DND-41 (cell line): ENCODE measurements at regions not wholly inside any gene's neighbourhood (a gene's known extent, or its start where the extent isn't known, plus 50 kb on each side); places are given as distances from the start of the nearest gene placed in this dataset.

Source experiments
- ATAC-seq: fragments of 200-7000 bp; cut with Tn5 transposase; 3 replicates; pipeline ENCODE4 v1.9.1; 2021; ENCODE audit warnings: low read depth; ENCODE audit not compliant: insufficient read depth
- DNase-seq: peaks from one replicate; pipeline ENCODE4 v3.0.0-alpha.2; 2020
- H2AFZ ChIP-seq: 2 replicates; pipeline ENCODE4 v1.6.0; 2012; ENCODE audit warnings: low read depth, low read length
- H3K27ac ChIP-seq: 2 replicates; pipeline ENCODE4 v1.5.1; 2012; ENCODE audit warnings: low read length, inconsistent platforms
- H3K27me3 ChIP-seq: fragments of 200-600 bp; sonication (generic); 2 replicates; pipeline ENCODE4 v1.6.0; 2012; ENCODE audit warnings: low read length, mild to moderate bottlenecking, inconsistent platforms; ENCODE audit not compliant: insufficient read depth, poor library complexity
- H3K36me3 ChIP-seq: 2 replicates; pipeline ENCODE4 v1.5.1; 2012; ENCODE audit warnings: low read length, inconsistent platforms; ENCODE audit not compliant: insufficient read depth
- H3K4me1 ChIP-seq: 2 replicates; pipeline ENCODE4 v1.5.1; 2012; ENCODE audit warnings: mild to moderate bottlenecking, low read length; ENCODE audit not compliant: insufficient read depth
- H3K4me2 ChIP-seq: 2 replicates; pipeline ENCODE4 v1.6.0; 2012; ENCODE audit warnings: mild to moderate bottlenecking, moderate library complexity, low read length, inconsistent platforms; ENCODE audit not compliant: insufficient read depth
- H3K4me3 ChIP-seq, 2 experiments: fragments of 200-600 bp in 1 of 2; shearing (Covaris generic) in 1 of 2; 2 replicates each; pipeline ENCODE4 v1.5.1; 2012 to 2016; ENCODE audit warnings: inconsistent platforms in 2 of 2, low read length in 2 of 2, mild to moderate bottlenecking in 2 of 2, low read depth in 1 of 2, moderate library complexity in 1 of 2
- H3K79me2 ChIP-seq: 2 replicates; pipeline ENCODE4 v1.6.0; 2012; ENCODE audit warnings: low read length, inconsistent platforms; ENCODE audit not compliant: insufficient read depth
- H3K9ac ChIP-seq: 2 replicates; pipeline ENCODE4 v1.6.0; 2012; ENCODE audit warnings: low read depth, mild to moderate bottlenecking, inconsistent platforms, low read length, moderate library complexity
- H3K9me3 ChIP-seq: 2 replicates; pipeline ENCODE4 v1.5.1; 2012; ENCODE audit warnings: low read length, moderate library complexity, mild to moderate bottlenecking, inconsistent platforms; ENCODE audit not compliant: insufficient read depth, severe bottlenecking
- H4K20me1 ChIP-seq: 2 replicates; pipeline ENCODE4 v1.6.0; 2012; ENCODE audit warnings: low read length; ENCODE audit not compliant: insufficient read depth
- CTCF ChIP-seq: IDR thresholded peaks from 2 replicates; pipeline ENCODE4 v1.5.1; 2012; ENCODE audit warnings: borderline replicate concordance, low read length, moderate library complexity, mild to moderate bottlenecking; ENCODE audit not compliant: poor library complexity, severe bottlenecking; ENCODE audit errors: extremely low read depth
- EZH2 ChIP-seq: IDR thresholded peaks from 3 replicates; pipeline ENCODE4 v1.6.1; 2012; ENCODE audit warnings: borderline replicate concordance, low read depth, mild to moderate bottlenecking, moderate library complexity, low read length, inconsistent platforms; ENCODE audit not compliant: severe bottlenecking

DNA sequence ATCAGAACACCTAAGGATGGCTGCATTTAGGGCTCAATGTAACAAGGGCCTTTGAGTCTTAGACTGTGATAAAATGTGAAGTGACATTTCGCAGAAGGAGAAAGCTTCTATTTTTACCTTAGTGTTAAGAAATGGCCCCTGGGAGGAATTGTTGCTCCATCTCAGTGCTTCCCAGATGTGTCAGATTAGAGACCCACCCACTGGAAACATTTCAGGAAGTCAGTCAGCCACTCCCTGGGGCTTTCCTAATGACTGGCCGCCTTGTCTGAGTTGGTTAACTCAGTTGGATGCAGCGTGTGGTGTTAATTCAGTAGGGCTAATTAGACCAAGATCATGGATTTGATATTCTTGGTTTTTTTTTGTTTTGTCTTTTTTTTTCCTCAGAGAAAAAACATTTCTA, 355.9 kb downstream of the PIK3C3 start:
- no peaks in the 10 kb centered on the region for H3K4me1 ChIP-seq
- H3K27ac ChIP-seq = no peak overlapping the region
- no peak overlapping the region for H3K4me3 ChIP-seq
- no peak overlapping the region for H3K9ac ChIP-seq
- H3K36me3 ChIP-seq = no peaks in the 10 kb centered on the region
- no peaks in the 10 kb centered on the region for H3K27me3 ChIP-seq
- no peak overlapping the region for H2AFZ ChIP-seq
- H4K20me1 ChIP-seq = no peaks in the 10 kb centered on the region
- H3K9me3 ChIP-seq = no peaks in the 10 kb centered on the region
- no peaks in the 10 kb centered on the region for H3K79me2 ChIP-seq
- no peak for DNase-seq
- TF ChIP-seq EZH2 = no peak
- TF ChIP-seq CTCF = no peak
- H3K4me2 ChIP-seq = no peak overlapping the region
- no peak for ATAC-seq

DNA sequence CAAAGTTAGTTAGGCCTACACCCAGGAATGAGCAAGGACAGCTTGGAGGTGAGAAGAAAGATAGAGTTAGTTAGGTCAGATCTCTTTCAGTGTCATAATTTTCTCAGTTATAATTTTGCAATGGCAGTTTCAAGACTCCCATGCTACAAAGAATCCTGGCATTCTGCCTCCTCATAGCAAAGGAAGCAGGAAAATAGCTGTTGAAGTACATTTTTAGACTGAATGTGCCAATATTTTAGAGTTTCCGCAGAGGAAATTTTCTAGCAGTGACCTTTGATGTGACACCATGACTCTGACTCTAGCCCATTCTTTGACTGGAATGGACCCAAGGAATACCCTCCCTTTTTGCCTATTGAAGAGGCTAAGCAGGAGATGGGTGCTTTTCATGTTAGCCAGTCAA, 371.7 kb downstream of the PIK3C3 start:
- no peak for TF ChIP-seq EZH2
- TF ChIP-seq CTCF = no peak

DNA sequence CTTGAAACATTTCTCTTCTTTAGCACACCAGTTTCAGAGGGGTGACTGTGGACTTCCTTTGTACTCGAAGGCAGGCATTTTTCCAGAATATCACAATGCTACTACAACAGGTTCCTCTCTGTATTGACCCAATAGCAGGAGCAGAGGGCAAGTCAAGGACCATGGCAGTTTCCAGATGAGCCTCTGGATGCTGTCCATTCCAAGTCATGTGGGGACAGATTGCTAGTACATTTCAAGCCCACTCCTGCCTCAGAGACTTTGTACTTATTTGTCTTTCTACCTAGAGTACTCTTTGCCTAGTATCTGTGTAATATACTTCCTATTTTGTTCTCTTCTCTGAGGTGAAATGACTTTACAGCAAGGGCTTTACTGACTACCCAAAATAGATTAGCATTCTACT, 373.9 kb downstream of the PIK3C3 start:
- no peak overlapping the region for H2AFZ ChIP-seq
- H4K20me1 ChIP-seq = no peaks in the 10 kb centered on the region
- no peaks in the 10 kb centered on the region for H3K27me3 ChIP-seq
- H3K4me1 ChIP-seq = no peaks in the 10 kb centered on the region
- H3K79me2 ChIP-seq = no peaks in the 10 kb centered on the region
- no peak overlapping the region for H3K9ac ChIP-seq
- H3K36me3 ChIP-seq = no peaks in the 10 kb centered on the region
- DNase-seq = no peak
- H3K9me3 ChIP-seq = no peaks in the 10 kb centered on the region
- no peak overlapping the region for H3K4me2 ChIP-seq
- H3K4me3 ChIP-seq = no peak overlapping the region
- TF ChIP-seq EZH2 (no peak), CTCF (no peak)
- H3K27ac ChIP-seq = no peak overlapping the region
- ATAC-seq = no peak

More for the DNA sequence above, 371.7 kb downstream of the PIK3C3 start:
- H3K79me2 ChIP-seq = no peaks in the 10 kb centered on the region
- no peak overlapping the region for H3K4me3 ChIP-seq
- H2AFZ ChIP-seq = no peak overlapping the region
- no peaks in the 10 kb centered on the region for H3K4me1 ChIP-seq
- H3K27ac ChIP-seq = no peak overlapping the region
- no peak for ATAC-seq
- no peak for DNase-seq
- H3K36me3 ChIP-seq = no peaks in the 10 kb centered on the region
- H3K9ac ChIP-seq = no peak overlapping the region
- H3K27me3 ChIP-seq = no peaks in the 10 kb centered on the region
- no peak overlapping the region for H3K4me2 ChIP-seq
- H3K9me3 ChIP-seq = no peaks in the 10 kb centered on the region
- no peaks in the 10 kb centered on the region for H4K20me1 ChIP-seq

DNA sequence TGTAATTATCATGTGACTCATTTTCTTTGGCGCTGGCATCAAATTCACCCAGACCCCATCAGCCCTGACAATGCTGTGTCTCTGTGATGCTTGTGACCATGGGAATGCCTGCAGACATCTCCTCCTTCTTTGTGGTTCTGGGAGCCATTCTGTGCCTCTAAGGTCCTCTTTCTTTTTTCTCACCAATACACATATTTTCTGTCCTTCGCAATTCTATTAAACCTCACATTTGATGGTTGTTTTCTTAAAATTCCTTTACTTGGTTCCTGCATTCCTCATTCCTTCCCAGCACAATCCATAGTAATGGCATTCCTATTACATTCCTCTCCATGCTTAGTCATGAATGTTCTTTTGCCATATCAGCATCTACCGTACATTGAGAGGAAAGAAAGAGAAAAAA, 375.3 kb downstream of the PIK3C3 start:
- Histone ChIP-seq H3K27ac (no peak overlapping the region), H3K27me3 (no peaks in the 10 kb centered on the region), H3K4me1 (no peaks in the 10 kb centered on the region), H4K20me1 (no peaks in the 10 kb centered on the region), H3K9ac (no peak overlapping the region), H3K4me3 (no peak overlapping the region), H3K9me3 (no peaks in the 10 kb centered on the region), H2AFZ (no peak overlapping the region), H3K36me3 (no peaks in the 10 kb centered on the region), H3K4me2 (no peak overlapping the region), H3K79me2 (no peaks in the 10 kb centered on the region)
- TF ChIP-seq EZH2 = no peak
- no peak for TF ChIP-seq CTCF
- DNase-seq (no peak), ATAC-seq (no peak)
